Bronchial epithelial cell (primary cell): ENCODE measurements at regions not wholly inside any gene's neighbourhood (a gene's known extent, or its start where the extent isn't known, plus 50 kb on each side); places are given as distances from the start of the nearest gene placed in this dataset.
A peak's percentile ranks its signal among the peaks of the same experiment; 100 is the strongest.

Experiments used
- DNase-seq: peaks from one replicate; pipeline ENCODE4 v3.0.0-alpha.2; 2010; ENCODE audit warnings: low read depth
- FAIRE-seq: peaks from 2 replicates; lab custom pipeline; 2011; peaks lifted over from hg19 to GRCh38; lab: Jason Lieb, UNC
- H3K27me3 ChIP-seq: 2 replicates; pipeline ENCODE4 v1.5.1; 2011; ENCODE audit warnings: low read length; ENCODE audit not compliant: control insufficient read depth, insufficient read depth
- H3K36me3 ChIP-seq: 2 replicates; pipeline ENCODE4 v1.5.1; 2011; ENCODE audit warnings: low read length; ENCODE audit not compliant: control insufficient read depth, insufficient read depth
- H3K4me3 ChIP-seq: 2 replicates; pipeline ENCODE4 v1.5.1; 2011; ENCODE audit warnings: mild to moderate bottlenecking, low read depth, low read length, control low read depth
- TF ChIP-seq, protein P1 (sequence below): IDR thresholded peaks from 2 replicates; pipeline ENCODE4 v1.5.1; 2011; ENCODE audit warnings: mild to moderate bottlenecking, moderate library complexity, low read length, control low read depth, inconsistent platforms; ENCODE audit not compliant: insufficient read depth, severe bottlenecking

DNA sequence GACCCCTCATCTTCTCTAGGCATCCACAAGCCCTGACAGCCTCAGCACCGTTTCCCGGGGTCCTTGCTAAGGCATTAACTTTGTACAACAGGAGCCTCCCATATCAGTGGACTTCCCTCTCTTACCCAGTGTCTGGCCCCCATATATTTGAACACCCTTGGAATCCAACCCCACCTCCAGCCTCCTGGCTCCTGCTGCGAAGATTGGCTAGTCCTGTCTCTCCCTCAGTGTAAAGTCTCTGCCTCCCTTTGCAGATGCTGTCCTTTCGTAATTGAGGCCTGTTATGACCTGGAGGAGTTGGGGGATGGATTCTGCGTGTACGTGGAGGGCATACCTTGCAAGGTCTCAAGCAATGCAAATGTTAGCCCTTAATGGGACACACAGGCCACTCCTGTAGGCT, 413.7 kb downstream of the IRS2 start:
- H3K27me3 ChIP-seq = no peaks in the 10 kb centered on the region
- DNase-seq (no peak), FAIRE-seq (no peak)
- TF ChIP-seq, protein P1, sequence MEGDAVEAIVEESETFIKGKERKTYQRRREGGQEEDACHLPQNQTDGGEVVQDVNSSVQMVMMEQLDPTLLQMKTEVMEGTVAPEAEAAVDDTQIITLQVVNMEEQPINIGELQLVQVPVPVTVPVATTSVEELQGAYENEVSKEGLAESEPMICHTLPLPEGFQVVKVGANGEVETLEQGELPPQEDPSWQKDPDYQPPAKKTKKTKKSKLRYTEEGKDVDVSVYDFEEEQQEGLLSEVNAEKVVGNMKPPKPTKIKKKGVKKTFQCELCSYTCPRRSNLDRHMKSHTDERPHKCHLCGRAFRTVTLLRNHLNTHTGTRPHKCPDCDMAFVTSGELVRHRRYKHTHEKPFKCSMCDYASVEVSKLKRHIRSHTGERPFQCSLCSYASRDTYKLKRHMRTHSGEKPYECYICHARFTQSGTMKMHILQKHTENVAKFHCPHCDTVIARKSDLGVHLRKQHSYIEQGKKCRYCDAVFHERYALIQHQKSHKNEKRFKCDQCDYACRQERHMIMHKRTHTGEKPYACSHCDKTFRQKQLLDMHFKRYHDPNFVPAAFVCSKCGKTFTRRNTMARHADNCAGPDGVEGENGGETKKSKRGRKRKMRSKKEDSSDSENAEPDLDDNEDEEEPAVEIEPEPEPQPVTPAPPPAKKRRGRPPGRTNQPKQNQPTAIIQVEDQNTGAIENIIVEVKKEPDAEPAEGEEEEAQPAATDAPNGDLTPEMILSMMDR = no peak
- H3K36me3 ChIP-seq = no peaks in the 10 kb centered on the region
- H3K4me3 ChIP-seq = no peak overlapping the region

DNA sequence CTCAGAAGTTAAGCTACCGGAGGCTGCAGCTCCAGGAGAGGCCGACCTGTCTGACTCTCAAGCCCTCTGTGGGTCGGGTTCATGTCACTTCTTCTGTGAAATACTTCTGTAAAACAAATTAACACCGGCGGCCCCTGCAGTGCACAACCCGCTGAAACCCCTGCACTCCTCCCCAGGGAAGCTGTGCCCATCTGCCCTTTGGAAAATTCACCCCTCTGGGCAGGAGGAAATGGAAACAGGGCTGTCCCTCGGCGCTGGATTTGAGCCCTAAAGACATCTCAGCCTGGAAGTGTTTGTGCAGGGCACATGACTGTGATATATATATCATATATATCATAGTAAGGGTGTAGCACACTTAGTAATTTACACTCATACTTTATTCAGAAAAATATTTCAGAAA, 415.3 kb downstream of the IRS2 start:
- TF ChIP-seq, protein P1 = no peak
- H3K36me3 ChIP-seq = no peaks in the 10 kb centered on the region
- no peak overlapping the region for H3K4me3 ChIP-seq
- H3K27me3 ChIP-seq = no peaks in the 10 kb centered on the region
- DNase-seq = no peak
- no peak for FAIRE-seq

DNA sequence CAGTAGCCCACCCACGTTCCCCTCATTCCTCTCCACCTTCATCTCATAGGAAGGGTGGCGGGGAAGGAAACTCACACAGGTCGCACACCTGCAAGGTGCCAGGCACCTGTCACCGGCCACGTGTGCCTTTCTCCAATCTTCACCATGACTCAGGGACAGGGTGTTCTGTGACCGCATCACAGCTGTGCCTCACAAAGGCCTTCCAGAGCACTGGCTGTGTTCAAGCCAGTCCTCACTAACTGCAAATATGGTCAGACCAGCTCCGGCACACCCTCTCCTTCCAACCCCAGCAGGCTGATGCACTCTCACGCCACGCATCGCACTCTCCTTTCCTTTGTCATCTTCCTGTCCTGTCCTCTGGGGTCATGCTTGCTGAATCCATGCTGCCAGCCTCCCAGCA, 415.9 kb downstream of the IRS2 start:
- TF ChIP-seq, protein P1 = no peak
- no peaks in the 10 kb centered on the region for H3K36me3 ChIP-seq
- no peaks in the 10 kb centered on the region for H3K27me3 ChIP-seq
- H3K4me3 ChIP-seq = no peak overlapping the region
- FAIRE-seq (peak; percentile 60), DNase-seq (no peak)

DNA sequence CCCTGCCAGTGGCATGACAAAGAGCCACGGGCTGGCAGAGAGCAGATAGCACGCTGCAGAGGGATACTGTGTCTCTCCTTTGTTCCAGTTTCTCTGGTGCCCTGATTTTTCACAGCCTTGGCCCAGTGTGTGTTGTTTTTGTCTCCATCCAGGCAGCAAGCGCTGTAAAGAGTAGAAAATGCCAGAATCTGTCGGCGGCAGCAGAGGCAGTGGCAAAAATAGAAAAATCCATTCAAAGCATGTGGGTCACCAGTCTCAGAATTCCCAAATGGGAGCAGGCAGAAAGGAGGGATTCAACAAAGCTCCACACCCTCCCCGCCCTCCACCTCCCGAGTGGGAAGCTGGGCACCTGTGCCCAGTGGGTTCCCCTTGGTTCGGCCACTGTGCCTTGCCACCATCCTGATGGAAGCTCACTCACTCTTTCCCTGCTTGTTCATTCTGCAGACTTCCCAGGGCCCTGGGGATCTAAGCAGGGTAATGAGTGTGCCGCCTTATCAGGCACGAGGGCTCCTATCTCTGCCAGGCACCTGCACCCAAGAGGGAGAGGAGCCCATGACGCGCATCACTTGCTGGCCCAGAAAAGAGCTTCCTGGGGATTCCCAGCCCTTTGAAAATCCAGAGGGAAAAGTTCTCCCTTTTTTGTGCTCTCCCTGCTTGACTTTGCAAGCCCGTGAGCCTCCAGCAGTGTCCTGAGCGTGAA, 416.9 kb downstream of the IRS2 start:
- DNase-seq (no peak), FAIRE-seq (no peak)
- Histone ChIP-seq H3K27me3 (no peaks in the 10 kb centered on the region), H3K4me3 (no peak overlapping the region), H3K36me3 (no peaks in the 10 kb centered on the region)
- TF ChIP-seq, protein P1 = no peak

DNA sequence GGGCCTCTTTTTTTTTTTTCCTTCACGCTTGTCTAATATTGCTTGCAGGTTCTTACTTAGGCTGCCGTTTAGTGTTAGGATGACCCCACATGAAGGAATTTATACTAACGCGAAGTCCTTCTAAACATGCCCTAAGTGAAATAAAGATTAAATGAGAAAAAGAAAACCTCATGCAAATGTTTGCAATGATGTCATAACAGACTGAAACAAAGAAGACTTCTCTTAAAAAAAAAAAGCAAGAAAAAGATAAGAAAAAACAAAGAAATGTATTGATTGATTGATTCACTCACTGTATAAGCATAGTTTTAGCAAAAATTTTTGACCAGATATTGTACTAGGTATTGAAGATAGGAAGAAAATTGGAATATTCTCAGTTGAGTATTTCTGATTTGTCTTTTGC, 418.2 kb downstream of the IRS2 start:
- TF ChIP-seq, protein P1 = no peak
- Histone ChIP-seq H3K27me3 (no peaks in the 10 kb centered on the region), H3K36me3 (no peaks in the 10 kb centered on the region), H3K4me3 (no peak overlapping the region)
- FAIRE-seq (no peak), DNase-seq (no peak)

DNA sequence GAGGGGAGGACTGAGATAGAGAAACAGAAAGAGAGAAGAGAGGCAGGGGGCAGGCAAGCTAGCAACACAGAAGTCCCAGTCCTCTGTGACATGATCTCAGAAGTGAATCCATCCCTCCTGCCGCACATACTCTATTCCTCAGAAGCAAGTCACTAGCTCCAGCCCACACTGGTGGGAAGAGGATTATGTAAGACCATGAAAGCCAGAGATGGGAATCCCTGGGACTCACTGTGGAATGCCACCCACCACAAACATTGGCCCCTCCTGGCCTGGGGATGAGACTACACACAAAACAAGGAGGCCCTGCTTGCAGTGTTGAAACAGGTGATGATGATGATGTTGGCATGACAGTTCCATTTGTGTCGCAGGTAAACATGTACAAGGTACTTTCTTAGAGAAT, 419.9 kb downstream of the IRS2 start:
- Histone ChIP-seq H3K36me3 (no peaks in the 10 kb centered on the region), H3K27me3 (no peaks in the 10 kb centered on the region), H3K4me3 (no peak overlapping the region)
- TF ChIP-seq, protein P1 = no peak
- FAIRE-seq (no peak), DNase-seq (no peak)
